Raji (cell line): ENCODE measurements at regions not wholly inside any gene's neighbourhood (a gene's known extent, or its start where the extent isn't known, plus 50 kb on each side); places are given as distances from the start of the nearest gene placed in this dataset.

Experiments used
- POLR2A ChIP-seq: IDR thresholded peaks from 2 replicates; pipeline ENCODE4 v1.6.1; 2011; ENCODE audit warnings: low read depth, low read length, control low read depth; ENCODE audit not compliant: insufficient read depth

DNA sequence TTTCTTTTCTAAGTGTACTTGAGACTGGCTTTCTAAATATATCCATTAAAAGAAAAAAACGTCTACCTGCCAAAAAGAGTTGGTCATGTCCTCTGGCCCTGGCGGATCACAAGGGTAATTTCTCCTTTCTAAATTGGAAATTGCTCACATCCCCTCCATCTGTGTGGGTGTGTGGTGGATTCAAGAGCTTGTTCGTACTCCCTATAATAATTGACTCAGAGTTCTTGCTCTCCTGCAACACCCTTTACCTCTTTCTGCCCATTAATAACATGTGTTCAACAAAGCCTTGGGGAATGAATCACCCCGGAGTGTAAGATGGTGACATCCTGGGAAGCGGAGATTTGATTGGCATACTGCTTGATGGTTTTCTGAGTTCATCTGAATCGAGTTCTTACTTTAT is 263.8 kb downstream of the ALDH8A1 start:
- TF ChIP-seq POLR2A = no peak

- TF ChIP-seq POLR2A = no peak
Measured at GRCh38 chr6:134684423-134684795, 265.5 kb downstream of the ALDH8A1 start.

- TF ChIP-seq POLR2A = no peak
Measured at GRCh38 chr6:134683783-134684422, 266.0 kb downstream of the ALDH8A1 start.

- no peak for TF ChIP-seq POLR2A
Measured at GRCh38 chr6:134680433-134680832, 269.5 kb downstream of the ALDH8A1 start.

DNA sequence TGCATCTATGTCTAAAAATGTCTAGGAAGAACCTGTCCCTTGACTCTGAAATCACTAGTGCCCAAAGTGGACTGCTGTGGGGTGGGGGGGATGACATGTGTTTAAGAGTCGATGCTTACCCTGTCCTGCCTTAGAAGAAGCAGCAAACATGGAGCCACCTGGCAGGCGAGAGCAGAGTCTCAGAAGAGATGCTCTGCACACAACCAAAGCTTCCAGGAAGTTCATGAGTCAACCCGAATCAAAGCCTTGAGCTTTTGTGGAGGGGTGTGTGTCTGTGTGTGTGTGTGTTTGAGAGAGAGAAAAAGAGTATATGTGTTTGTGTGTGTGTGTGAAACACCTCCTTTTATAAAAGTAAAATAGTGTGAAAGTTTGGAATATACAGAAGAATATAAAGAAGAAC is 269.9 kb downstream of the ALDH8A1 start:
- TF ChIP-seq POLR2A = no peak

DNA sequence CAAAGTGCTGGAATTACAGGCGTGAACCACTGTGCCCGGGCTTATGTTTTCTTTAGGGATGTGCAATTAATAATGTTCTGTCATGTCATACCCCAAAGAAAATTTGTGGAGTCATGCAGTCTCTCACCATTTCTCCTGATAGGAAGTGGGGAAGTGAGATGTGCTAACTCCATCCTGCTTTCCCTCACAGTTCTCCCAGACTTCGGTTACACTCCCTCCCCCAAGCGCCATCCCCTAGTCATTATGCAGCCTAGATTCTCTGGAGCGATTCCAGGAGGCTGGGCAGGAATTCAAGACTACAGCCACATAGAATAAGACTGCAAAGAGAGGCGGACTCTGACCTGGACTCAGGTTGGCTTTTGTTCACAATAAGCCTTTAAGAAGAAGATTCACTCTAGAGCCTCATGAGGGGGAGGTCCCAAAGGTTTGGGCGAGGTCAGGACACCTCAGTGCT is 271.4 kb downstream of the ALDH8A1 start:
- TF ChIP-seq POLR2A = no peak

- no peak for TF ChIP-seq POLR2A
Measured at GRCh38 chr6:134676307-134677281, 273.3 kb downstream of the ALDH8A1 start.

DNA sequence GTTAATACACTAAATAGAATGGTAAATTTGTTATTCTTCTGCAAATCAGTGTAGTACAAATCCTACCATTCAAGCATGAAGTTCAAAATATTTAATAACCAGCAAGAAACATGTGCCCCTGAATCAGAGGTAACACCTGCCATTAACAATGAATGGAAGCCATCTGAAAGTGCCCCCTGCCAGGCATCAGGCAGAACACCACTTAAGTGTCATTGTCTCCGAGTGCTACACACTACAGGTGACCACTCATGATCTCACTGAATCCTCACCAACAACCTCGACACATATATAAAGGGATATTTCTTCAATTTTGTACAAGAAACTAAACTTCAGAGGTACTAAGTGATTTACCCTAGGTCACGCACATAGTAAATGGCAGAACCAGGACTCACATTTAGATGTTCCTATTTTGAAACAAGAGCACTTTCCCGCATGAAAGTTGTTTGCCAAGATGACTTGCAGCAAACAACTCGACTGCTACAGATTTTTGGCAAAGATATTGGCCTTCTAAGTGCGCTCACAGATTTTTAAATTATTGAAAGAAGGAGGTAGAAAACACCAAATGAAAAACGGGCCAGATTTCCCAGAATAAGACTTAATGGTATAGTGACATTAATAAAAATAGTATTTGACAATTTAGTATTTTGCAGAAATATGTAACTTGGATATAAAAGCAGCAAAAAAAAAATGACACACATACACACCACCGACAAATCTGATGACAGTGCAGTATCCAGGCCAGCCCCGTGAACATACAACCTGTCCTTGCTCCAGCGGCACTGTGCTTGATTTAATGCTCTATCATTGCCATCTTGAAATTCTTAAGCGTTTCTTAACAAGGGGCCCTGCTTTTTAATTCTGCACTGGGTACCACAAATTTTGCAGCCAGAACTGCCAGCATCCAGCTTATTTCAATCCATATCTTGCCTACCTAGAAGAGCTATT is 274.5 kb downstream of the ALDH8A1 start:
- TF ChIP-seq POLR2A = no peak

GRCh38 chr6:134674562-134674961 is 275.3 kb downstream of the ALDH8A1 start:
- no peak for TF ChIP-seq POLR2A

- no peak for TF ChIP-seq POLR2A
Measured at GRCh38 chr6:134669485-134669884, 280.4 kb downstream of the ALDH8A1 start.

- no peak for TF ChIP-seq POLR2A
Measured at GRCh38 chr6:134667111-134667510, 282.8 kb downstream of the ALDH8A1 start.

DNA sequence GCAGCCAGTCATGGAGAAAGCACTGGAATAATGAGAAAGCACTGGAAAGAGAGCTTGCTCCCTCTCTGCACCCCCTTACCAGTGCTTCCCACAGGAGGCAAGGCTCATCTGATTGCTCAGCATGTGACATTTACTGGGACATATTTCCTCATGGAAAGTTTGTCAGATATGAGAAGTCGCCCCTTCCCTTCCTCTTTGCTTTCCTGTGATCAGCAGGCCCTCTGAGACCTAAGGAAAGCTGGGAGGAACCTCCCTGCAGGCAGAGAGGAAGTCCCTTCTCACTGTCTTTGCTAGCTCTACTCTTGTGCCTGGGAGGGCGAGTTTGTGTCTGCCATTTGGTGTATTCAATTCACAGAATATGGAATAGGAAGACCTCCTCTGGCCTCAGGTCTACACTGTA is 283.8 kb downstream of the ALDH8A1 start:
- TF ChIP-seq POLR2A = no peak

GRCh38 chr6:134665029-134665723 is 284.7 kb downstream of the ALDH8A1 start:
- no peak for TF ChIP-seq POLR2A

GRCh38 chr6:134663800-134664535 is 285.9 kb downstream of the ALDH8A1 start:
- TF ChIP-seq POLR2A = no peak
